MM.1S (cell line): ENCODE measurements at regions not wholly inside any gene's neighbourhood (a gene's known extent, or its start where the extent isn't known, plus 50 kb on each side); places are given as distances from the start of the nearest gene placed in this dataset.

Source experiments
- DNase-seq: peaks from one replicate; pipeline ENCODE4 v3.0.0-alpha.2; 2015
- H2AFZ ChIP-seq: fragments of 300-600 bp; sonication (generic); 2 replicates; pipeline ENCODE4 v1.6.0; 2016; ENCODE audit warnings: antibody characterized with exemption, low read length
- H3F3A ChIP-seq: fragments of 300-600 bp; sonication (generic); 2 replicates; pipeline ENCODE4 v1.6.1; 2016; ENCODE audit warnings: mild to moderate bottlenecking, antibody characterized with exemption, low read length, moderate library complexity, mixed read lengths; ENCODE audit not compliant: insufficient read depth
- H3K27ac ChIP-seq: fragments of 300-600 bp; sonication (generic); 2 replicates; pipeline ENCODE4 v1.5.1; 2016; ENCODE audit warnings: mild to moderate bottlenecking, low read length
- H3K27me3 ChIP-seq: fragments of 300-600 bp; sonication (generic); replicated peaks from 2 replicates; pipeline ENCODE4 v1.6.0; 2016; ENCODE audit warnings: low read length; ENCODE audit not compliant: insufficient read depth
- H3K36me3 ChIP-seq: fragments of 300-600 bp; sonication (generic); replicated peaks from 2 replicates; pipeline ENCODE4 v1.6.1; 2016; ENCODE audit warnings: mild to moderate bottlenecking, low read length, mixed read lengths; ENCODE audit not compliant: insufficient read depth
- H3K4me1 ChIP-seq: fragments of 300-600 bp; sonication (generic); 2 replicates; pipeline ENCODE4 v1.6.1; 2016; ENCODE audit warnings: low read length, mixed read lengths
- H3K4me2 ChIP-seq: fragments of 300-600 bp; sonication (generic); 2 replicates; pipeline ENCODE4 v1.6.0; 2016; ENCODE audit warnings: low read depth, low read length
- H3K4me3 ChIP-seq: fragments of 300-600 bp; sonication (generic); 2 replicates; pipeline ENCODE4 v1.5.1; 2016; ENCODE audit warnings: low read length, mixed read lengths
- H3K79me2 ChIP-seq: fragments of 300-600 bp; sonication (generic); 2 replicates; pipeline ENCODE4 v1.6.1; 2016; ENCODE audit warnings: mixed run types, low read length, mixed read lengths
- H3K9ac ChIP-seq: fragments of 300-600 bp; sonication (generic); 2 replicates; pipeline ENCODE4 v1.6.1; 2016; ENCODE audit warnings: low read length, mixed read lengths
- H3K9me2 ChIP-seq: fragments of 300-600 bp; sonication (generic); replicated peaks from 2 replicates; pipeline ENCODE4 v1.6.1; 2016; ENCODE audit warnings: mild to moderate bottlenecking, low read length, mixed read lengths; ENCODE audit not compliant: insufficient read depth
- H3K9me3 ChIP-seq: fragments of 300-600 bp; sonication (generic); replicated peaks from 2 replicates; pipeline ENCODE4 v1.6.1; 2016; ENCODE audit warnings: mild to moderate bottlenecking, low read length, mixed read lengths; ENCODE audit not compliant: insufficient read depth
- H4K20me1 ChIP-seq: fragments of 300-600 bp; sonication (generic); 2 replicates; pipeline ENCODE4 v1.6.1; 2016; ENCODE audit warnings: mild to moderate bottlenecking, low read length, moderate library complexity, mixed read lengths; ENCODE audit not compliant: insufficient read depth
- CTCF ChIP-seq: fragments of 300-600 bp; sonication (generic); IDR thresholded peaks from 2 replicates; pipeline ENCODE4 v1.5.1; 2016; ENCODE audit warnings: antibody characterized with exemption, low read length, mixed read lengths
- EZH2 ChIP-seq: fragments of 300-600 bp; sonication (generic); optimal IDR thresholded peaks from 2 replicates; pipeline ENCODE3; 2017; ENCODE audit warnings: low read depth, mild to moderate bottlenecking, antibody characterized with exemption, low read length, mixed read lengths
- EZH2phosphoT487 ChIP-seq: fragments of 300-600 bp; sonication (generic); IDR thresholded peaks from 2 replicates; pipeline ENCODE4 v1.6.1; 2018; ENCODE audit warnings: antibody characterized with exemption, low read length

- no peak for DNase-seq
- Histone ChIP-seq H2AFZ (no peak overlapping the region), H3K27ac (no peak overlapping the region), H4K20me1 (no peaks in the 10 kb centered on the region), H3K4me3 (no peak overlapping the region), H3K4me1 (no peaks in the 10 kb centered on the region), H3K36me3 (no peaks in the 10 kb centered on the region), H3K9ac (no peak overlapping the region), H3K9me3 (no peaks in the 10 kb centered on the region), H3K79me2 (no peaks in the 10 kb centered on the region), H3F3A (no peaks in the 10 kb centered on the region), H3K27me3 (no peaks in the 10 kb centered on the region), H3K9me2 (no peaks in the 10 kb centered on the region), H3K4me2 (no peak overlapping the region)
- TF ChIP-seq CTCF (no peak), EZH2 (no peak), EZH2phosphoT487 (no peak)
Measured at GRCh38 chr12:75701859-75702258, 190.4 kb upstream of the KRR1 start.

GRCh38 chr12:75699728-75700496, 188.5 kb upstream of the KRR1 start:
- H3F3A ChIP-seq = no peaks in the 10 kb centered on the region
- no peaks in the 10 kb centered on the region for H3K9me3 ChIP-seq

GRCh38 chr12:75699251-75699650, 187.8 kb upstream of the KRR1 start:
- no peak overlapping the region for H3K4me2 ChIP-seq
- H2AFZ ChIP-seq = no peak overlapping the region
- no peak for TF ChIP-seq EZH2
- no peak for TF ChIP-seq CTCF
- TF ChIP-seq EZH2phosphoT487 = no peak
- no peaks in the 10 kb centered on the region for H3K9me3 ChIP-seq
- no peaks in the 10 kb centered on the region for H3K36me3 ChIP-seq
- no peaks in the 10 kb centered on the region for H3F3A ChIP-seq
- H3K9ac ChIP-seq = no peak overlapping the region
- no peaks in the 10 kb centered on the region for H3K27me3 ChIP-seq
- H3K4me1 ChIP-seq = no peaks in the 10 kb centered on the region
- no peaks in the 10 kb centered on the region for H3K79me2 ChIP-seq
- no peaks in the 10 kb centered on the region for H4K20me1 ChIP-seq
- H3K9me2 ChIP-seq = no peaks in the 10 kb centered on the region
- no peak overlapping the region for H3K4me3 ChIP-seq
- H3K27ac ChIP-seq = no peak overlapping the region
- DNase-seq = no peak

More at GRCh38 chr12:75699728-75700496, 188.5 kb upstream of the KRR1 start:
- Histone ChIP-seq H3K27ac (no peak overlapping the region), H3K4me1 (no peaks in the 10 kb centered on the region), H3K4me2 (no peak overlapping the region), H3K79me2 (no peaks in the 10 kb centered on the region), H3K9ac (no peak overlapping the region), H3K36me3 (no peaks in the 10 kb centered on the region), H3K4me3 (no peak overlapping the region), H3K9me2 (no peaks in the 10 kb centered on the region), H3K27me3 (no peaks in the 10 kb centered on the region), H2AFZ (no peak overlapping the region), H4K20me1 (no peaks in the 10 kb centered on the region)
- DNase-seq = no peak
- TF ChIP-seq EZH2 = no peak
- no peak for TF ChIP-seq CTCF
- no peak for TF ChIP-seq EZH2phosphoT487
